ENCODE measurements at regions not wholly inside any gene's neighbourhood (a gene's known extent, or its start where the extent isn't known, plus 50 kb on each side); places are given as distances from the start of the nearest gene placed in this dataset.

DNA sequence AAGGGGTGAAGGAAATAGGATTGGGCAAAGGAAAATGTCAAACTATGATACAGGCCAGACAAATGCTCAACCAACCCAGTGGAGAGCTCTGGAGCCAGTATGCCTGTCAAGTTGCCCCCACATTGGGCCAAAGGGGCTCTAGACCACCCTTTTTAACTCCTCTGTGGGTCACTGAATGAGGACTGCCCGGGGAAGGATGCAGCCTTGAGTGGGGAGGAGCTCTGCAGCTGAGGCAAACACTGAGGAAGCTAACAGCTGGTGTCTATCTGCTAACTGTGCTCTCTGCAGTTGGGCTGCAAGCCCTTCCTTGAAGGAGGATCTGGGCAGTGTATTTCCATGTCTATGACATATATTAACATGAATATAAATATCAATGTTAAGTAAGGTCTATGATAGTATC, 98.4 kb upstream of the PRSS16 start:
- TF ChIP-seq SIN3A (IDR thresholded peaks at IDR 0.05; ENCODE audit: borderline replicate concordance, insufficient read depth, low read length) (no peak), TAF1 (IDR thresholded peaks at IDR 0.05; ENCODE audit: borderline replicate concordance, insufficient read depth, low read length) (no peak), FOXP2 (optimal IDR thresholded peaks at IDR 0.05; ENCODE audit: borderline replicate concordance, extremely low read depth, extremely low read length, insufficient read depth) (no peak), POLR2AphosphoS5 (IDR thresholded peaks at IDR 0.05; ENCODE audit: low read depth, low read length) (no peak)
- TF ChIP-seq, protein P1, sequence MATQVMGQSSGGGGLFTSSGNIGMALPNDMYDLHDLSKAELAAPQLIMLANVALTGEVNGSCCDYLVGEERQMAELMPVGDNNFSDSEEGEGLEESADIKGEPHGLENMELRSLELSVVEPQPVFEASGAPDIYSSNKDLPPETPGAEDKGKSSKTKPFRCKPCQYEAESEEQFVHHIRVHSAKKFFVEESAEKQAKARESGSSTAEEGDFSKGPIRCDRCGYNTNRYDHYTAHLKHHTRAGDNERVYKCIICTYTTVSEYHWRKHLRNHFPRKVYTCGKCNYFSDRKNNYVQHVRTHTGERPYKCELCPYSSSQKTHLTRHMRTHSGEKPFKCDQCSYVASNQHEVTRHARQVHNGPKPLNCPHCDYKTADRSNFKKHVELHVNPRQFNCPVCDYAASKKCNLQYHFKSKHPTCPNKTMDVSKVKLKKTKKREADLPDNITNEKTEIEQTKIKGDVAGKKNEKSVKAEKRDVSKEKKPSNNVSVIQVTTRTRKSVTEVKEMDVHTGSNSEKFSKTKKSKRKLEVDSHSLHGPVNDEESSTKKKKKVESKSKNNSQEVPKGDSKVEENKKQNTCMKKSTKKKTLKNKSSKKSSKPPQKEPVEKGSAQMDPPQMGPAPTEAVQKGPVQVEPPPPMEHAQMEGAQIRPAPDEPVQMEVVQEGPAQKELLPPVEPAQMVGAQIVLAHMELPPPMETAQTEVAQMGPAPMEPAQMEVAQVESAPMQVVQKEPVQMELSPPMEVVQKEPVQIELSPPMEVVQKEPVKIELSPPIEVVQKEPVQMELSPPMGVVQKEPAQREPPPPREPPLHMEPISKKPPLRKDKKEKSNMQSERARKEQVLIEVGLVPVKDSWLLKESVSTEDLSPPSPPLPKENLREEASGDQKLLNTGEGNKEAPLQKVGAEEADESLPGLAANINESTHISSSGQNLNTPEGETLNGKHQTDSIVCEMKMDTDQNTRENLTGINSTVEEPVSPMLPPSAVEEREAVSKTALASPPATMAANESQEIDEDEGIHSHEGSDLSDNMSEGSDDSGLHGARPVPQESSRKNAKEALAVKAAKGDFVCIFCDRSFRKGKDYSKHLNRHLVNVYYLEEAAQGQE (IDR thresholded peaks at IDR 0.05; ENCODE audit: insufficient read depth in 1 of 2, low read depth in 2 of 2, low read length in 2 of 2): no peak

DNA sequence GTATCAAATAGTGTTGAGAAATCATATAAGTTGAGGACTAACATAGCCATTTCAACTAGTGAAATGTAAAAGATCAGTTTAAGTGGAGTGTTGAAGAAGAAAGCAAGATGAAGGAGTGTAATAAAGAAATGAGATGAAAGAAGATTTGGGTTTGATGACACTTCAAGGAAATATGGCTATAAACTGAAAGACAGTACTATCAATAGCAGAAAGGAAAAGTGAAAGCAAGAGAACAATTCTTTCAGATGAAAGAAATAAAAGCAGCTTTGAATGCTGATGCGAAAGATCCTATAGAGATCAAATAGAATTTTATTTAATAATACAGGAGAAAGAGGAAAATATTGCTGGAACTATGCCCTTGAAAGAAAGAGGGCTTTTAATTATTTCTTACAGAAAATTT, 92.8 kb upstream of the PRSS16 start:
- TF ChIP-seq FOXP2 (optimal IDR thresholded peaks at IDR 0.05; ENCODE audit: borderline replicate concordance, extremely low read depth, extremely low read length, insufficient read depth): no peak
- TF ChIP-seq TAF1 (IDR thresholded peaks at IDR 0.05; ENCODE audit: borderline replicate concordance, insufficient read depth, low read length): no peak
- no peak for TF ChIP-seq POLR2AphosphoS5 (IDR thresholded peaks at IDR 0.05; ENCODE audit: low read depth, low read length)
- TF ChIP-seq, protein P1 (IDR thresholded peaks at IDR 0.05; ENCODE audit: insufficient read depth in 1 of 2, low read depth in 2 of 2, low read length in 2 of 2): no peak
- TF ChIP-seq SIN3A (IDR thresholded peaks at IDR 0.05; ENCODE audit: borderline replicate concordance, insufficient read depth, low read length): no peak

DNA sequence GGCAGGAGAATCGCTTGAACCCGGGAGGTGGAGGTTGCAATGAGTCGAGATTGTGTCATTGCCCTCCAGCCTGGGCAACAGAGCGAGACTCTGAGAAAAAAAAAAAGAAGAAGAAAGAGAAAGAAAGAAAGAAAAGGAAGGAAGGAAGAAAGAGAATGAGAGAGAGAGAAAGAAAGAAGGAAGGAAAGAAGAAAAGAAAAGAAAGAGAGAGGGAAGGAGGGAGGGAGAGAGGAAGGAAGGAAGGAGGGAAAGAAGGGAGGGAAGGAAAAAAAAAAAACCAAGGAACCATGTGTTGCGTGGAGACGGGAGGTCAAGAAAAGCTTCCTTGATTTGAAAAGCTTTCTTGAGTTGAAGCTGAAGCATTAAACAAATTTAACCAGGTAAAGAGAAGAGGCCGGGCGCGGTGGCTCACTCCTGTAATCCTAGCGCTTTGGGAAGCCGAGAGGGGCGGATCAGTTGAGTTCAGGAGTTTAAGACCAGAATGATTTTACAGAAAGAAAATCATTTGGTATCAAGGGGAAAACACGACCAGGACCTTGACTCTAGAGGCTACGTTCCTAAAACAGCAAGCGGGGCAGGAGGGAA, 90.5 kb upstream of the PRSS16 start:
- TF ChIP-seq, protein P1 (IDR thresholded peaks at IDR 0.05; ENCODE audit: insufficient read depth in 1 of 2, low read depth in 2 of 2, low read length in 2 of 2): no peak
- TF ChIP-seq SIN3A (IDR thresholded peaks at IDR 0.05; ENCODE audit: borderline replicate concordance, insufficient read depth, low read length) (no peak), FOXP2 (optimal IDR thresholded peaks at IDR 0.05; ENCODE audit: borderline replicate concordance, extremely low read depth, extremely low read length, insufficient read depth) (no peak), POLR2AphosphoS5 (IDR thresholded peaks at IDR 0.05; ENCODE audit: low read depth, low read length) (no peak), TAF1 (IDR thresholded peaks at IDR 0.05; ENCODE audit: borderline replicate concordance, insufficient read depth, low read length) (no peak)

DNA sequence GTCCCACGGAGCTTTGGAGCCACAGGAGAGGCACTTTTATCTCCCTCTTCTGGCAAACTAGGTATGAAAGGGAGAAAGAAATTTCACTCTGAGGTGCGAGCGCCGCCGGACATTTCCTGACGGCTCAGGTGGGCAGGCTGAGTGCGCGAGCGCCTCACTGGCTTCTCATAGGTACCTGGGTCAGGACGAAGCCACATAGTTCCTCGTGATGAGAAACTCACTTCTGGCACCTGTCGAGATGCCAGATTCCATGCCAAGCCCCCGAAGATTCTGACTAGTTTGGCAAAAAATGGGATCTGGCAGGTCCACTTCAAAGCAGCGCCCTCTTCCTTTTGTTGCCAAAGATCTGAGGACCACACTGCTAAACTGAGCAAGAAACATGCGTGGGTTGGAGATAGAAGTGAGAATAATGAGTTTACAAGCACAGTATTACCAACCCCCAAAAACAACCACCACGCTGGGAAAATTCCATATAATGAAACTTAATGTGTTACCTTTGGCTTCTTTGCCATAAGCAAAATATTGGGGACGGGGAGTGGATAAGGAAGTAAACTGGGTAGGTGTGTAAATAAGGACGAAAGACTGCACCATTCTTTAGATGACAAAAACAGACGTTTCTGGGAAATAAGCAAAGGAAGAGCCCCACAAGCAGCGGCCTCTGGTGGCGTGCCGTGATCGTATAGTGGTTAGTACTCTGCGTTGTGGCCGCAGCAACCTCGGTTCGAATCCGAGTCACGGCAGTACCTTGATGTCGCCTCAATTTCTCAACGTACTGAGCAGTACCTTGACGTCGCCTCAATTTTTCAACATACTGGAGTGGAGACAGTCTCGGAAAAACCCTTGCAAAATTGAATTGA, 89.8 kb upstream of the PRSS16 start:
- no peak for TF ChIP-seq POLR2AphosphoS5 (IDR thresholded peaks at IDR 0.05; ENCODE audit: low read depth, low read length)
- no peak for TF ChIP-seq SIN3A (IDR thresholded peaks at IDR 0.05; ENCODE audit: borderline replicate concordance, insufficient read depth, low read length)
- TF ChIP-seq, protein P1 (IDR thresholded peaks at IDR 0.05; ENCODE audit: insufficient read depth in 1 of 2, low read depth in 2 of 2, low read length in 2 of 2): no peak
- TF ChIP-seq FOXP2 (optimal IDR thresholded peaks at IDR 0.05; ENCODE audit: borderline replicate concordance, extremely low read depth, extremely low read length, insufficient read depth): no peak
- no peak for TF ChIP-seq TAF1 (IDR thresholded peaks at IDR 0.05; ENCODE audit: borderline replicate concordance, insufficient read depth, low read length)
